ENCODE measurements at regions not wholly inside any gene's neighbourhood (a gene's known extent, or its start where the extent isn't known, plus 50 kb on each side); places are given as distances from the start of the nearest gene placed in this dataset.

DNA sequence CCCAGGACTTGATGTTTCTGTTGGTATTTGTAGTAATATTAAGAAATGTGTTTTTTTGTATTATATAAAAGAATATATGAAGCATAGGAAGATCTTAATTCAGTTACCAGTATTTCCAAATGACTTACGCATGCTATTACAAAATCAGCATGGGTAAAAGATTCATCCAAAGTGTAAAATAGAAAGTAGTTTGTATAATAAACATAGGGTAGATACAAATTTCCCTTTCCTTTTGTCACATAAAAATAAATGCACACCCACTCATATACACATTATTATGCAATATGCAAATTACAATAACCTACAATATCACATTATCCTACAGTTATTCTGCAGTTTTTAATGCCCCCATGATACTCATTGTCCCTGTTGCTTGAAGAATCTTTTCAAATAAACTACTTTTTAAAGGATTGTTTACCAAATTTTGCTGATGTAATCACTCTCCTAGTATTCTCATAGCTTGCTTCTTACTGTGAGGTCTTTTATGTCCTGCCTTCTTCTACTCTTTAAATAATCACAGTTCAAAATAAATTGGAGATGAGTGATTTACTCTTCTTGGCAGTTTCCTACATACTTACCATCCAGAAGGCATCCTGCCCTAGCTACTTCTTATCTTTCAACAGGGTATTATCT, 244.0 kb downstream of the CASP12 start:
- dilution Hi-C loops (cut with HindIII; ENCODE audit: low sequenced_read_pairs, unreplicated experiment) (no loop called here), intact Hi-C loops (cut with micrococcal nuclease) (no loop called here), in situ Hi-C loops (cut with MboI; ENCODE audit: low sequenced_read_pairs) (no loop called here)
- Histone ChIP-seq H3K27ac (ENCODE audit: insufficient read depth, low read length) (no peak overlapping the region), H3K4me1 (ENCODE audit: control insufficient read depth, insufficient read depth, low read length) (no peaks in the 10 kb centered on the region), H3K14ac (replicated peaks; ENCODE audit: low read depth, low read length) (no peak overlapping the region), H3K9me1 (ENCODE audit: insufficient read depth, low read length) (no peaks in the 10 kb centered on the region), H3K23ac (ENCODE audit: low read depth, low read length) (no peak overlapping the region), H3K18ac (ENCODE audit: low read depth, low read length) (no peak overlapping the region), H3K36me3 (ENCODE audit: control insufficient read depth, insufficient read depth, low read length) (no peaks in the 10 kb centered on the region), H3K27me3 (ENCODE audit: control insufficient read depth, insufficient read depth, low read length) (no peaks in the 10 kb centered on the region), H3K56ac (ENCODE audit: extremely low read depth, insufficient read depth, low read length) (no peak overlapping the region), H2BK5ac (ENCODE audit: low read depth, low read length, poor library complexity, severe bottlenecking) (no peak overlapping the region), H4K5ac (ENCODE audit: low read depth, low read length) (no peak overlapping the region), H2BK15ac (ENCODE audit: low read depth, low read length) (no peak overlapping the region), H2AK9ac (replicated peaks; ENCODE audit: low read depth, low read length, poor library complexity) (no peak overlapping the region), H2AK5ac (ENCODE audit: low read depth, low read length) (no peak overlapping the region), H3K4ac (ENCODE audit: low read depth, low read length) (no peak overlapping the region), H2AFZ (replicated peaks; ENCODE audit: low read length, poor library complexity) (no peak overlapping the region), H2BK20ac (ENCODE audit: low read depth, low read length) (no peak overlapping the region), H2BK120ac (ENCODE audit: low read depth, low read length) (no peak overlapping the region), H3K9ac (ENCODE audit: low read depth, low read length) (no peak overlapping the region), H4K20me1 (ENCODE audit: insufficient read depth, low read length) (no peaks in the 10 kb centered on the region), H3K9me3 (ENCODE audit: control insufficient read depth, insufficient read depth, low read length) (no peaks in the 10 kb centered on the region), H3K4me2 (ENCODE audit: low read depth, low read length) (no peak overlapping the region), H3K79me1 (ENCODE audit: low read depth in 1 of 2, low read length in 2 of 2) (no peaks in the 10 kb centered on the region), H4K91ac (ENCODE audit: insufficient read depth, low read depth, low read length) (no peak overlapping the region), H4K8ac (ENCODE audit: low read depth in 2 of 2, low read length in 2 of 2) (no peak overlapping the region), H3K4me3 (ENCODE audit: insufficient read depth, low read depth, low read length) (no peak overlapping the region)
- DNase-seq (no peak), ATAC-seq (ENCODE audit: low read depth) (no peak)
- ChIA-PET POLR2A (ENCODE audit: unreplicated experiment) (no interaction called here), CTCF (no interaction called here)
- no CpG with 5 or more reads among the region's 1 CpG for WGBS, 2 experiments (ENCODE audit: extremely low coverage in 2 of 2, insufficient read length in 1 of 2)
- TF ChIP-seq, protein P1, sequence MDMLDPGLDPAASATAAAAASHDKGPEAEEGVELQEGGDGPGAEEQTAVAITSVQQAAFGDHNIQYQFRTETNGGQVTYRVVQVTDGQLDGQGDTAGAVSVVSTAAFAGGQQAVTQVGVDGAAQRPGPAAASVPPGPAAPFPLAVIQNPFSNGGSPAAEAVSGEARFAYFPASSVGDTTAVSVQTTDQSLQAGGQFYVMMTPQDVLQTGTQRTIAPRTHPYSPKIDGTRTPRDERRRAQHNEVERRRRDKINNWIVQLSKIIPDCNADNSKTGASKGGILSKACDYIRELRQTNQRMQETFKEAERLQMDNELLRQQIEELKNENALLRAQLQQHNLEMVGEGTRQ (IDR thresholded peaks at IDR 0.05; ENCODE audit: low read depth, low read length): no peak
- TF ChIP-seq, protein P2, sequence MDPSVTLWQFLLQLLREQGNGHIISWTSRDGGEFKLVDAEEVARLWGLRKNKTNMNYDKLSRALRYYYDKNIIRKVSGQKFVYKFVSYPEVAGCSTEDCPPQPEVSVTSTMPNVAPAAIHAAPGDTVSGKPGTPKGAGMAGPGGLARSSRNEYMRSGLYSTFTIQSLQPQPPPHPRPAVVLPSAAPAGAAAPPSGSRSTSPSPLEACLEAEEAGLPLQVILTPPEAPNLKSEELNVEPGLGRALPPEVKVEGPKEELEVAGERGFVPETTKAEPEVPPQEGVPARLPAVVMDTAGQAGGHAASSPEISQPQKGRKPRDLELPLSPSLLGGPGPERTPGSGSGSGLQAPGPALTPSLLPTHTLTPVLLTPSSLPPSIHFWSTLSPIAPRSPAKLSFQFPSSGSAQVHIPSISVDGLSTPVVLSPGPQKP (IDR thresholded peaks at IDR 0.05; ENCODE audit: borderline replicate concordance, low read depth, low read length): no peak
- TF ChIP-seq RCOR1 (IDR thresholded peaks at IDR 0.05; ENCODE audit: insufficient replicate concordance, low read length): no peak
- TF ChIP-seq FOS (IDR thresholded peaks at IDR 0.05; ENCODE audit: low read depth, low read length): no peak
- peak; percentile 80 for TF ChIP-seq MAFK (IDR thresholded peaks at IDR 0.05; ENCODE audit: low read depth, low read length)
- TF ChIP-seq MXI1 (IDR thresholded peaks at IDR 0.05; ENCODE audit: borderline replicate concordance, low read depth, low read length): no peak
- TF ChIP-seq NFE2L2 (IDR thresholded peaks at IDR 0.05; ENCODE audit: low read depth, low read length): no peak
- TF ChIP-seq CEBPB (IDR thresholded peaks at IDR 0.05; ENCODE audit: low read depth, low read length): peak; percentile 10; the same call in 1 of the 2 replicates
- BruUV-seq (replicated peaks): no TSS peak

Data from IMR-90 (cell line).